ENCODE measurements at regions not wholly inside any gene's neighbourhood (a gene's known extent, or its start where the extent isn't known, plus 50 kb on each side); places are given as distances from the start of the nearest gene placed in this dataset.
"Not testable (repeated sequence)": the region's sequence is repeated elsewhere in the genome, so short reads cannot be mapped to it uniquely, and the experiment has no call there.

GRCh38 chr4:34973650-34974312, 1270.5 kb downstream of the ARAP2 start:
- WGBS (ENCODE audit: low lambda C conversion rate, missing lambda C conversion rate): 85% methylated on average over 3 of the region's 3 CpGs
- Histone ChIP-seq H3K9me3 (ENCODE audit: low read depth) (no peaks in the 10 kb centered on the region), H4K20me1 (ENCODE audit: insufficient read depth, poor library complexity, severe bottlenecking) (no peaks in the 10 kb centered on the region), H3K4me2 (no peak overlapping the region), H3K9me2 (replicated peaks; ENCODE audit: insufficient read depth) (no peaks in the 10 kb centered on the region), H3K4me1 (ENCODE audit: insufficient read depth) (no peaks in the 10 kb centered on the region), H3K4me3 (no peak overlapping the region), H3K27ac (no peak overlapping the region), H3K36me3 (replicated peaks; ENCODE audit: insufficient read depth, low read depth) (no peaks in the 10 kb centered on the region), H3K27me3 (no peaks in the 10 kb centered on the region), H3K79me2 (no peaks in the 10 kb centered on the region), H2AFZ (no peak overlapping the region)
- no peak for DNase-seq (ENCODE audit: low spot score)
- TF ChIP-seq CTCF (IDR thresholded peaks at IDR 0.05; ENCODE audit: poor library complexity): no peak
- no peak for TF ChIP-seq EZH2phosphoT487 (IDR thresholded peaks at IDR 0.05; ENCODE audit: low read depth, severe bottlenecking, unreplicated experiment)

- TF ChIP-seq CTCF (IDR thresholded peaks at IDR 0.05; ENCODE audit: poor library complexity) (no peak), EZH2phosphoT487 (IDR thresholded peaks at IDR 0.05; ENCODE audit: low read depth, severe bottlenecking, unreplicated experiment) (no peak), EZH2 (IDR thresholded peaks at IDR 0.05; ENCODE audit: borderline replicate concordance) (no peak)
- Histone ChIP-seq H3K9me3 (ENCODE audit: low read depth) (no peaks in the 10 kb centered on the region), H2AFZ (no peak overlapping the region)
Measured at GRCh38 chr4:34974313-34974680, 1270.0 kb downstream of the ARAP2 start.

GRCh38 chr4:35021222-35021621, 1223.1 kb downstream of the ARAP2 start:
- not testable (repeated sequence) for H3K4me2 ChIP-seq

More at GRCh38 chr4:34974313-34974680, 1270.0 kb downstream of the ARAP2 start:
- H3K4me2 ChIP-seq: no peak overlapping the region
- H4K20me1 ChIP-seq (ENCODE audit: insufficient read depth, poor library complexity, severe bottlenecking): no peaks in the 10 kb centered on the region
- H3K4me1 ChIP-seq (ENCODE audit: insufficient read depth): no peaks in the 10 kb centered on the region
- H3K4me3 ChIP-seq: no peak overlapping the region
- no peak for DNase-seq (ENCODE audit: low spot score)
- H3K36me3 ChIP-seq (replicated peaks; ENCODE audit: insufficient read depth, low read depth): no peaks in the 10 kb centered on the region
- no peaks in the 10 kb centered on the region for H3K9me2 ChIP-seq (replicated peaks; ENCODE audit: insufficient read depth)
- H3K27me3 ChIP-seq: no peaks in the 10 kb centered on the region
- H3K27ac ChIP-seq: no peak overlapping the region
- H3K79me2 ChIP-seq: no peaks in the 10 kb centered on the region

GRCh38 chr4:35025152-35025834, 1219.0 kb downstream of the ARAP2 start:
- H3K9me2 ChIP-seq (replicated peaks; ENCODE audit: insufficient read depth): no peaks in the 10 kb centered on the region
- H2AFZ ChIP-seq: no peak overlapping the region
- H3K4me3 ChIP-seq: no peak overlapping the region
- no peaks in the 10 kb centered on the region for H3K36me3 ChIP-seq (replicated peaks; ENCODE audit: insufficient read depth, low read depth)
- no peak overlapping the region for H3K27ac ChIP-seq
- no peaks in the 10 kb centered on the region for H3K79me2 ChIP-seq
- no peak for TF ChIP-seq EZH2phosphoT487 (IDR thresholded peaks at IDR 0.05; ENCODE audit: low read depth, severe bottlenecking, unreplicated experiment)
- TF ChIP-seq CTCF (IDR thresholded peaks at IDR 0.05; ENCODE audit: poor library complexity): no peak
- TF ChIP-seq EZH2 (IDR thresholded peaks at IDR 0.05; ENCODE audit: borderline replicate concordance): no peak
- WGBS (ENCODE audit: low lambda C conversion rate, missing lambda C conversion rate): 76% methylated on average over 3 of the region's 3 CpGs
- no peak for DNase-seq (ENCODE audit: low spot score)
- H3K9me3 ChIP-seq (ENCODE audit: low read depth): no peaks in the 10 kb centered on the region
- no peaks in the 10 kb centered on the region for H3K27me3 ChIP-seq
- no peaks in the 10 kb centered on the region for H3K4me1 ChIP-seq (ENCODE audit: insufficient read depth)
- H3K4me2 ChIP-seq: no peak overlapping the region
- H4K20me1 ChIP-seq (ENCODE audit: insufficient read depth, poor library complexity, severe bottlenecking): no peaks in the 10 kb centered on the region

More at GRCh38 chr4:35021222-35021621, 1223.1 kb downstream of the ARAP2 start:
- H4K20me1 ChIP-seq (ENCODE audit: insufficient read depth, poor library complexity, severe bottlenecking); H3K4me1 ChIP-seq (ENCODE audit: insufficient read depth); H3K27ac ChIP-seq; DNase-seq (ENCODE audit: low spot score); H2AFZ ChIP-seq; H3K79me2 ChIP-seq; H3K9me3 ChIP-seq (ENCODE audit: low read depth); H3K36me3 ChIP-seq (replicated peaks; ENCODE audit: insufficient read depth, low read depth); H3K27me3 ChIP-seq; H3K4me3 ChIP-seq; H3K9me2 ChIP-seq (replicated peaks; ENCODE audit: insufficient read depth): not testable (repeated sequence)
- WGBS (ENCODE audit: low lambda C conversion rate, missing lambda C conversion rate): 90% methylated on average over 8 of the region's 8 CpGs
